OCI-LY1 (cell line): ENCODE measurements at regions not wholly inside any gene's neighbourhood (a gene's known extent, or its start where the extent isn't known, plus 50 kb on each side); places are given as distances from the start of the nearest gene placed in this dataset.

Experiments used
- EZH2 ChIP-seq: fragments of 200-600 bp; sonication (generic), shearing (Covaris generic); IDR thresholded peaks from 2 replicates; pipeline ENCODE4 v1.8.0; 2017; ENCODE audit warnings: borderline replicate concordance, mixed run types, mild to moderate bottlenecking, antibody characterized with exemption, low read length, moderate library complexity, mixed read lengths
- TF ChIP-seq, protein P1 (sequence below): fragments of 200-600 bp; sonication (generic), shearing (Covaris generic); IDR thresholded peaks from 2 replicates; pipeline ENCODE4 v1.5.1; 2017; ENCODE audit warnings: mild to moderate bottlenecking, antibody characterized with exemption, low read length, moderate library complexity, mixed read lengths

DNA sequence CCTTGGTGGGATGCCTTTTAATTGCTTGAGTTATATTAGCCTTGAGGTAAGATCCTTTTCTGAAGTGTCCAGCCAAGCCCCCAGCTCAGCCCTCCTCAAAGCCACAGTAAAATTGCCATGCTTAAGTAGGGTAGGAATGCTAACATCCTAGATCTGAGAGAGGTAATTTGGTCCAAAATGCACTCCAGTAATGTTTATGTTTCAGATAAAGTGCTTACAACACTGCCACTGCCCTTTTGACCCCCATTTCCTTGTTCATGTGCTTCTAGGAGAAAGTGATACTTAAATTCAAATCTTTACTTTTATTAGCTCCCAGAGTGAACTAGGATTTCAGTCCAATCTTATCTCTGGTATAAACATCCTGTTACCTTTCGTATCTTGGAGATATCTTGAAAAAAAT lies 318.0 kb downstream of the BMP2 start:
- TF ChIP-seq EZH2 = no peak
- TF ChIP-seq, protein P1, sequence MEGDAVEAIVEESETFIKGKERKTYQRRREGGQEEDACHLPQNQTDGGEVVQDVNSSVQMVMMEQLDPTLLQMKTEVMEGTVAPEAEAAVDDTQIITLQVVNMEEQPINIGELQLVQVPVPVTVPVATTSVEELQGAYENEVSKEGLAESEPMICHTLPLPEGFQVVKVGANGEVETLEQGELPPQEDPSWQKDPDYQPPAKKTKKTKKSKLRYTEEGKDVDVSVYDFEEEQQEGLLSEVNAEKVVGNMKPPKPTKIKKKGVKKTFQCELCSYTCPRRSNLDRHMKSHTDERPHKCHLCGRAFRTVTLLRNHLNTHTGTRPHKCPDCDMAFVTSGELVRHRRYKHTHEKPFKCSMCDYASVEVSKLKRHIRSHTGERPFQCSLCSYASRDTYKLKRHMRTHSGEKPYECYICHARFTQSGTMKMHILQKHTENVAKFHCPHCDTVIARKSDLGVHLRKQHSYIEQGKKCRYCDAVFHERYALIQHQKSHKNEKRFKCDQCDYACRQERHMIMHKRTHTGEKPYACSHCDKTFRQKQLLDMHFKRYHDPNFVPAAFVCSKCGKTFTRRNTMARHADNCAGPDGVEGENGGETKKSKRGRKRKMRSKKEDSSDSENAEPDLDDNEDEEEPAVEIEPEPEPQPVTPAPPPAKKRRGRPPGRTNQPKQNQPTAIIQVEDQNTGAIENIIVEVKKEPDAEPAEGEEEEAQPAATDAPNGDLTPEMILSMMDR = no peak
